ENCODE measurements at regions not wholly inside any gene's neighbourhood (a gene's known extent, or its start where the extent isn't known, plus 50 kb on each side); places are given as distances from the start of the nearest gene placed in this dataset.

- Histone ChIP-seq H3K9me3 (ENCODE audit: control insufficient read depth in 5 of 5, low read length in 5 of 5) (no peaks in the 10 kb centered on the region), H3K27me3 (ENCODE audit: control insufficient read depth in 5 of 5, insufficient read depth in 4 of 5, low read length in 5 of 5) (peaks cover 0 to 5% (median 2%) of the 10 kb centered on the region in 5 donors), H3K27ac (ENCODE audit: low read depth, low read length) (no peak overlapping the region), H3K9ac (ENCODE audit: low read length in 5 of 5) (no peak overlapping the region), H3K36me3 (ENCODE audit: control insufficient read depth in 5 of 5, insufficient read depth in 5 of 5, low read length in 5 of 5) (no peaks in the 10 kb centered on the region), H3K4me1 (ENCODE audit: control insufficient read depth in 5 of 5, insufficient read depth in 5 of 5, low read length in 5 of 5) (no peaks in the 10 kb centered on the region), H3K4me3 (ENCODE audit: low read depth in 1 of 5, low read length in 5 of 5) (no peak overlapping the region)
Measured at GRCh38 chrX:36534900-36535299, 473.3 kb upstream of the FAM47C start.

- Histone ChIP-seq H3K9me3 (ENCODE audit: control insufficient read depth in 5 of 5, low read length in 5 of 5) (peaks cover 0 to 7% (median 3%) of the 10 kb centered on the region in 5 donors), H3K4me1 (ENCODE audit: control insufficient read depth in 5 of 5, insufficient read depth in 5 of 5, low read length in 5 of 5) (no peaks in the 10 kb centered on the region), H3K9ac (ENCODE audit: low read length in 5 of 5) (no peak overlapping the region)
Measured at GRCh38 chrX:36543499-36543898, 464.7 kb upstream of the FAM47C start.

GRCh38 chrX:36562986-36563385 lies 445.2 kb upstream of the FAM47C start:
- Histone ChIP-seq H3K9me3 (ENCODE audit: control insufficient read depth in 5 of 5, low read length in 5 of 5) (no peaks in the 10 kb centered on the region), H3K27ac (ENCODE audit: low read depth, low read length) (no peak overlapping the region), H3K4me3 (ENCODE audit: low read depth in 1 of 5, low read length in 5 of 5) (no peak overlapping the region), H3K27me3 (ENCODE audit: control insufficient read depth in 5 of 5, insufficient read depth in 4 of 5, low read length in 5 of 5) (peaks cover 0 to 3% (median 0%) of the 10 kb centered on the region in 5 donors), H3K4me1 (ENCODE audit: control insufficient read depth in 5 of 5, insufficient read depth in 5 of 5, low read length in 5 of 5) (no peaks in the 10 kb centered on the region), H3K36me3 (ENCODE audit: control insufficient read depth in 5 of 5, insufficient read depth in 5 of 5, low read length in 5 of 5) (no peaks in the 10 kb centered on the region), H3K9ac (ENCODE audit: low read length in 5 of 5) (no peak overlapping the region)

More at GRCh38 chrX:36543499-36543898, 464.7 kb upstream of the FAM47C start:
- Histone ChIP-seq H3K27ac (ENCODE audit: low read depth, low read length) (no peak overlapping the region), H3K4me3 (ENCODE audit: low read depth in 1 of 5, low read length in 5 of 5) (no peak overlapping the region), H3K27me3 (ENCODE audit: control insufficient read depth in 5 of 5, insufficient read depth in 4 of 5, low read length in 5 of 5) (no peaks in the 10 kb centered on the region), H3K36me3 (ENCODE audit: control insufficient read depth in 5 of 5, insufficient read depth in 5 of 5, low read length in 5 of 5) (no peaks in the 10 kb centered on the region)

GRCh38 chrX:36568946-36569345 lies 439.2 kb upstream of the FAM47C start:
- H3K27me3 ChIP-seq (ENCODE audit: control insufficient read depth in 5 of 5, insufficient read depth in 4 of 5, low read length in 5 of 5): peaks cover 0 to 3% (median 0%) of the 10 kb centered on the region in 5 donors

GRCh38 chrX:36573720-36574119 lies 434.4 kb upstream of the FAM47C start:
- Histone ChIP-seq H3K36me3 (ENCODE audit: control insufficient read depth in 5 of 5, insufficient read depth in 5 of 5, low read length in 5 of 5) (no peaks in the 10 kb centered on the region), H3K9me3 (ENCODE audit: control insufficient read depth in 5 of 5, low read length in 5 of 5) (no peaks in the 10 kb centered on the region), H3K4me1 (ENCODE audit: control insufficient read depth in 5 of 5, insufficient read depth in 5 of 5, low read length in 5 of 5) (no peaks in the 10 kb centered on the region), H3K27me3 (ENCODE audit: control insufficient read depth in 5 of 5, insufficient read depth in 4 of 5, low read length in 5 of 5) (peaks cover 0 to 2% (median 0%) of the 10 kb centered on the region in 5 donors), H3K27ac (ENCODE audit: low read depth, low read length) (no peak overlapping the region), H3K4me3 (ENCODE audit: low read depth in 1 of 5, low read length in 5 of 5) (no peak overlapping the region), H3K9ac (ENCODE audit: low read length in 5 of 5) (no peak overlapping the region)

More at GRCh38 chrX:36568946-36569345, 439.2 kb upstream of the FAM47C start:
- Histone ChIP-seq H3K4me3 (ENCODE audit: low read depth in 1 of 5, low read length in 5 of 5) (no peak overlapping the region), H3K36me3 (ENCODE audit: control insufficient read depth in 5 of 5, insufficient read depth in 5 of 5, low read length in 5 of 5) (no peaks in the 10 kb centered on the region), H3K9me3 (ENCODE audit: control insufficient read depth in 5 of 5, low read length in 5 of 5) (no peaks in the 10 kb centered on the region), H3K9ac (ENCODE audit: low read length in 5 of 5) (no peak overlapping the region), H3K4me1 (ENCODE audit: control insufficient read depth in 5 of 5, insufficient read depth in 5 of 5, low read length in 5 of 5) (no peaks in the 10 kb centered on the region), H3K27ac (ENCODE audit: low read depth, low read length) (no peak overlapping the region)

- Histone ChIP-seq H3K9me3 (ENCODE audit: control insufficient read depth in 5 of 5, low read length in 5 of 5) (no peaks in the 10 kb centered on the region), H3K36me3 (ENCODE audit: control insufficient read depth in 5 of 5, insufficient read depth in 5 of 5, low read length in 5 of 5) (no peaks in the 10 kb centered on the region), H3K27ac (ENCODE audit: low read depth, low read length) (no peak overlapping the region), H3K4me3 (ENCODE audit: low read depth in 1 of 5, low read length in 5 of 5) (no peak overlapping the region), H3K27me3 (ENCODE audit: control insufficient read depth in 5 of 5, insufficient read depth in 4 of 5, low read length in 5 of 5) (peaks cover 0 to 2% (median 0%) of the 10 kb centered on the region in 5 donors), H3K9ac (ENCODE audit: low read length in 5 of 5) (no peak overlapping the region), H3K4me1 (ENCODE audit: control insufficient read depth in 5 of 5, insufficient read depth in 5 of 5, low read length in 5 of 5) (no peaks in the 10 kb centered on the region)
Measured at GRCh38 chrX:36575670-36576069, 432.5 kb upstream of the FAM47C start.

- no peak overlapping the region for H3K9ac ChIP-seq (ENCODE audit: low read length in 5 of 5)
- no peak overlapping the region for H3K27ac ChIP-seq (ENCODE audit: low read depth, low read length)
- H3K4me3 ChIP-seq (ENCODE audit: low read depth in 1 of 5, low read length in 5 of 5): no peak overlapping the region
- H3K27me3 ChIP-seq (ENCODE audit: control insufficient read depth in 5 of 5, insufficient read depth in 4 of 5, low read length in 5 of 5): peaks cover 0 to 2% (median 0%) of the 10 kb centered on the region in 5 donors
- no peaks in the 10 kb centered on the region for H3K4me1 ChIP-seq (ENCODE audit: control insufficient read depth in 5 of 5, insufficient read depth in 5 of 5, low read length in 5 of 5)
- H3K9me3 ChIP-seq (ENCODE audit: control insufficient read depth in 5 of 5, low read length in 5 of 5): no peaks in the 10 kb centered on the region
- H3K36me3 ChIP-seq (ENCODE audit: control insufficient read depth in 5 of 5, insufficient read depth in 5 of 5, low read length in 5 of 5): no peaks in the 10 kb centered on the region
Measured at GRCh38 chrX:36577006-36577405, 431.2 kb upstream of the FAM47C start.

GRCh38 chrX:36581030-36581429 lies 427.1 kb upstream of the FAM47C start:
- Histone ChIP-seq H3K9ac (ENCODE audit: low read length in 5 of 5) (no peak overlapping the region), H3K36me3 (ENCODE audit: control insufficient read depth in 5 of 5, insufficient read depth in 5 of 5, low read length in 5 of 5) (no peaks in the 10 kb centered on the region), H3K4me3 (ENCODE audit: low read depth in 1 of 5, low read length in 5 of 5) (no peak overlapping the region), H3K9me3 (ENCODE audit: control insufficient read depth in 5 of 5, low read length in 5 of 5) (no peaks in the 10 kb centered on the region), H3K4me1 (ENCODE audit: control insufficient read depth in 5 of 5, insufficient read depth in 5 of 5, low read length in 5 of 5) (no peaks in the 10 kb centered on the region), H3K27me3 (ENCODE audit: control insufficient read depth in 5 of 5, insufficient read depth in 4 of 5, low read length in 5 of 5) (no peaks in the 10 kb centered on the region), H3K27ac (ENCODE audit: low read depth, low read length) (no peak overlapping the region)

- H3K9me3 ChIP-seq (ENCODE audit: control insufficient read depth in 5 of 5, low read length in 5 of 5): no peaks in the 10 kb centered on the region
- no peaks in the 10 kb centered on the region for H3K36me3 ChIP-seq (ENCODE audit: control insufficient read depth in 5 of 5, insufficient read depth in 5 of 5, low read length in 5 of 5)
- H3K4me3 ChIP-seq (ENCODE audit: low read depth in 1 of 5, low read length in 5 of 5): no peak overlapping the region
- H3K27me3 ChIP-seq (ENCODE audit: control insufficient read depth in 5 of 5, insufficient read depth in 4 of 5, low read length in 5 of 5): no peaks in the 10 kb centered on the region
- no peak overlapping the region for H3K9ac ChIP-seq (ENCODE audit: low read length in 5 of 5)
- H3K4me1 ChIP-seq (ENCODE audit: control insufficient read depth in 5 of 5, insufficient read depth in 5 of 5, low read length in 5 of 5): no peaks in the 10 kb centered on the region
- H3K27ac ChIP-seq (ENCODE audit: low read depth, low read length): no peak overlapping the region
Measured at GRCh38 chrX:36583674-36584073, 424.5 kb upstream of the FAM47C start.

- Histone ChIP-seq H3K36me3 (ENCODE audit: control insufficient read depth in 5 of 5, insufficient read depth in 5 of 5, low read length in 5 of 5) (no peaks in the 10 kb centered on the region), H3K9ac (ENCODE audit: low read length in 5 of 5) (no peak overlapping the region), H3K27me3 (ENCODE audit: control insufficient read depth in 5 of 5, insufficient read depth in 4 of 5, low read length in 5 of 5) (peaks cover 0 to 6% (median 0%) of the 10 kb centered on the region in 5 donors), H3K4me1 (ENCODE audit: control insufficient read depth in 5 of 5, insufficient read depth in 5 of 5, low read length in 5 of 5) (no peaks in the 10 kb centered on the region), H3K9me3 (ENCODE audit: control insufficient read depth in 5 of 5, low read length in 5 of 5) (peaks cover 0 to 6% (median 0%) of the 10 kb centered on the region in 5 donors), H3K4me3 (ENCODE audit: low read depth in 1 of 5, low read length in 5 of 5) (no peak overlapping the region), H3K27ac (ENCODE audit: low read depth, low read length) (no peak overlapping the region)
Measured at GRCh38 chrX:36609616-36610585, 398.3 kb upstream of the FAM47C start.
